IMR-90 (cell line): ENCODE measurements at regions not wholly inside any gene's neighbourhood (a gene's known extent, or its start where the extent isn't known, plus 50 kb on each side); places are given as distances from the start of the nearest gene placed in this dataset.

Experiments
- ATAC-seq: fragments of 200-7000 bp; cut with Tn5 transposase; 2 replicates; pipeline ENCODE4 v1.9.1; 2020; ENCODE audit warnings: low read depth, mild to moderate bottlenecking, moderate library complexity
- BruUV-seq: library from RNA; stranded (reverse); fragments of 400-500 nt; replicated peaks from 2 replicates; lab custom pipeline; 2021; lab: Mats Ljungman, UMichigan
- CTCF ChIA-PET: fragments of 300-600 bp; formaldehyde crosslinking; extraction: SDS; loops from one replicate; lab custom pipeline; 2021; ENCODE audit warnings: antibody characterized with exemption; lab: Yijun Ruan, JAX
- POLR2A ChIA-PET: fragments of 300-600 bp; sonication (Branson Sonifier 250); formaldehyde crosslinking; loops from one replicate; lab custom pipeline; 2022; ENCODE audit warnings: antibody characterized with exemption; ENCODE audit not compliant: unreplicated experiment; lab: Charles Lee
- DNase-seq: peaks from one replicate; pipeline ENCODE4 v3.0.0; 2013
- H2AFZ ChIP-seq: replicated peaks from 2 replicates; pipeline ENCODE3; 2013; ENCODE audit warnings: low read length, mild to moderate bottlenecking; ENCODE audit not compliant: poor library complexity
- H2AK5ac ChIP-seq: 2 replicates; pipeline ENCODE4 v1.6.1; 2013; ENCODE audit warnings: low read depth, low read length, inconsistent platforms
- H2AK9ac ChIP-seq: replicated peaks from 2 replicates; pipeline ENCODE3; 2013; ENCODE audit warnings: mild to moderate bottlenecking, low read depth, low read length, moderate library complexity; ENCODE audit not compliant: poor library complexity
- H2BK120ac ChIP-seq: 2 replicates; pipeline ENCODE4 v1.6.1; 2013; ENCODE audit warnings: low read depth, low read length, inconsistent platforms
- H2BK15ac ChIP-seq: 3 replicates; pipeline ENCODE4 v1.6.1; 2013; ENCODE audit warnings: low read depth, low read length, inconsistent platforms
- H2BK20ac ChIP-seq: 2 replicates; pipeline ENCODE4 v1.6.1; 2013; ENCODE audit warnings: low read depth, mild to moderate bottlenecking, inconsistent platforms, low read length, moderate library complexity
- H2BK5ac ChIP-seq: 2 replicates; pipeline ENCODE4 v1.6.1; 2013; ENCODE audit warnings: mild to moderate bottlenecking, low read depth, low read length, inconsistent platforms; ENCODE audit not compliant: poor library complexity, severe bottlenecking
- H3K14ac ChIP-seq: replicated peaks from 2 replicates; pipeline ENCODE4 v1.6.1; 2013; ENCODE audit warnings: low read depth, low read length, inconsistent platforms
- H3K18ac ChIP-seq: 2 replicates; pipeline ENCODE4 v1.6.1; 2013; ENCODE audit warnings: low read depth, low read length, control low read depth
- H3K23ac ChIP-seq: 2 replicates; pipeline ENCODE4 v1.6.1; 2013; ENCODE audit warnings: low read depth, low read length, inconsistent platforms
- H3K27ac ChIP-seq: 2 replicates; pipeline ENCODE4 v1.5.1; 2013; ENCODE audit warnings: mild to moderate bottlenecking, control low read depth, low read length; ENCODE audit not compliant: insufficient read depth
- H3K27me3 ChIP-seq: 2 replicates; pipeline ENCODE4 v1.6.1; 2013; ENCODE audit warnings: low read length; ENCODE audit not compliant: control insufficient read depth, insufficient read depth
- H3K36me3 ChIP-seq: 2 replicates; pipeline ENCODE4 v1.6.1; 2013; ENCODE audit warnings: low read length, mixed read lengths; ENCODE audit not compliant: control insufficient read depth, insufficient read depth
- H3K4ac ChIP-seq: 2 replicates; pipeline ENCODE4 v1.6.1; 2013; ENCODE audit warnings: low read depth, low read length, inconsistent platforms
- H3K4me1 ChIP-seq: 2 replicates; pipeline ENCODE4 v1.6.1; 2013; ENCODE audit warnings: low read length, mixed read lengths; ENCODE audit not compliant: control insufficient read depth, insufficient read depth
- H3K4me2 ChIP-seq: 2 replicates; pipeline ENCODE4 v1.6.1; 2013; ENCODE audit warnings: low read depth, mild to moderate bottlenecking, control low read depth, low read length, moderate library complexity
- H3K4me3 ChIP-seq: 2 replicates; pipeline ENCODE4 v1.5.1; 2013; ENCODE audit warnings: low read depth, mild to moderate bottlenecking, control low read depth, low read length, moderate library complexity; ENCODE audit not compliant: insufficient read depth
- H3K56ac ChIP-seq: 2 replicates; pipeline ENCODE4 v1.6.1; 2013; ENCODE audit warnings: low read length, inconsistent platforms; ENCODE audit not compliant: insufficient read depth; ENCODE audit errors: extremely low read depth
- H3K79me1 ChIP-seq, 2 experiments: 2 replicates each; pipeline ENCODE4 v1.6.1; 2013; ENCODE audit warnings: low read length in 2 of 2, inconsistent platforms in 1 of 2, low read depth in 1 of 2
- H3K9ac ChIP-seq: 2 replicates; pipeline ENCODE4 v1.6.1; 2013; ENCODE audit warnings: low read depth, low read length, control low read depth
- H3K9me1 ChIP-seq: 2 replicates; pipeline ENCODE4 v1.6.1; 2013; ENCODE audit warnings: low read length, inconsistent platforms; ENCODE audit not compliant: insufficient read depth
- H3K9me3 ChIP-seq: 2 replicates; pipeline ENCODE4 v1.6.1; 2013; ENCODE audit warnings: low read length; ENCODE audit not compliant: control insufficient read depth, insufficient read depth
- H4K20me1 ChIP-seq: 2 replicates; pipeline ENCODE4 v1.6.1; 2013; ENCODE audit warnings: low read length, inconsistent platforms; ENCODE audit not compliant: insufficient read depth
- H4K5ac ChIP-seq: 2 replicates; pipeline ENCODE4 v1.6.1; 2013; ENCODE audit warnings: mild to moderate bottlenecking, low read depth, low read length, control low read depth
- H4K8ac ChIP-seq, 2 experiments: 2 replicates each; pipeline ENCODE4 v1.6.1; 2013; ENCODE audit warnings: low read depth in 2 of 2, low read length in 2 of 2, control low read depth in 1 of 2, inconsistent platforms in 1 of 2
- H4K91ac ChIP-seq: 2 replicates; pipeline ENCODE4 v1.6.1; 2013; ENCODE audit warnings: low read depth, low read length, inconsistent platforms; ENCODE audit not compliant: insufficient read depth
- BHLHE40 ChIP-seq: fragments of 150-350 bp; IDR thresholded peaks from 2 replicates; pipeline ENCODE4 v1.6.1; 2016; ENCODE audit warnings: mild to moderate bottlenecking, low read depth, low read length
- CEBPB ChIP-seq: IDR thresholded peaks from 2 replicates; pipeline ENCODE4 v1.6.1; 2012; ENCODE audit warnings: low read depth, low read length, improper control_type of control experiment
- CHD1 ChIP-seq: IDR thresholded peaks from 2 replicates; pipeline ENCODE4 v1.6.1; 2012; ENCODE audit warnings: low read depth, low read length, improper control_type of control experiment
- MAFK ChIP-seq: IDR thresholded peaks from 2 replicates; pipeline ENCODE4 v1.6.1; 2012; ENCODE audit warnings: low read depth, low read length, improper control_type of control experiment
- MXI1 ChIP-seq: IDR thresholded peaks from 2 replicates; pipeline ENCODE4 v1.6.1; 2012; ENCODE audit warnings: low read depth, mild to moderate bottlenecking, low read length, moderate library complexity, borderline replicate concordance
- NFE2L2 ChIP-seq: fragments of 150-350 bp; IDR thresholded peaks from 2 replicates; pipeline ENCODE4 v1.6.1; 2016; ENCODE audit warnings: low read depth, mild to moderate bottlenecking, low read length
- RAD21 ChIP-seq: IDR thresholded peaks from 2 replicates; pipeline ENCODE4 v1.6.1; 2012; ENCODE audit warnings: low read length, improper control_type of control experiment
- RCOR1 ChIP-seq: IDR thresholded peaks from 2 replicates; pipeline ENCODE4 v1.6.1; 2012; ENCODE audit warnings: mild to moderate bottlenecking, low read length, improper control_type of control experiment; ENCODE audit not compliant: insufficient replicate concordance
- SMC3 ChIP-seq: fragments of 150-350 bp; IDR thresholded peaks from 2 replicates; pipeline ENCODE4 v1.6.1; 2016; ENCODE audit warnings: low read depth, mild to moderate bottlenecking, antibody characterized with exemption, low read length, moderate library complexity
- WGBS, 2 experiments: methylation state at CpG; one replicate each; pipeline versions ENCODE4 v1.1.5 to v1.1.7; 2013; ENCODE audit warnings: missing lambda C conversion rate in 2 of 2; ENCODE audit not compliant: insufficient read length in 1 of 2; ENCODE audit errors: extremely low coverage in 2 of 2; 5-methylcytosine and 5-hydroxymethylcytosine counted together
- dilution Hi-C: fragments of 300-500 bp; cut with HindIII; formaldehyde crosslinking; loops from one replicate; pipeline ENCODE4 v1.14.3; 2018; ENCODE audit warnings: low sequenced_read_pairs; ENCODE audit not compliant: unreplicated experiment
- in situ Hi-C: fragments of 300-500 bp; cut with MboI; formaldehyde crosslinking; loops from 3 replicates; pipeline ENCODE4 v1.14.3; 2019; ENCODE audit warnings: low sequenced_read_pairs, inconsistent platforms, mixed read lengths
- intact Hi-C: fragments of 100-400 bp; cut with micrococcal nuclease; formaldehyde crosslinking; loops from 2 replicates; pipeline ENCODE4 v1.10.0; 2022
- TF ChIP-seq, protein P1 (sequence below): fragments of 150-350 bp; IDR thresholded peaks from 2 replicates; pipeline ENCODE4 v1.6.1; 2017; ENCODE audit warnings: mild to moderate bottlenecking, antibody characterized with exemption, low read length, low read depth
- TF ChIP-seq, protein P2 (sequence below): conservative IDR thresholded peaks from 2 replicates; pipeline ENCODE4 v1.5.1; 2012; ENCODE audit warnings: mild to moderate bottlenecking, low read depth, low read length, improper control_type of control experiment

DNA sequence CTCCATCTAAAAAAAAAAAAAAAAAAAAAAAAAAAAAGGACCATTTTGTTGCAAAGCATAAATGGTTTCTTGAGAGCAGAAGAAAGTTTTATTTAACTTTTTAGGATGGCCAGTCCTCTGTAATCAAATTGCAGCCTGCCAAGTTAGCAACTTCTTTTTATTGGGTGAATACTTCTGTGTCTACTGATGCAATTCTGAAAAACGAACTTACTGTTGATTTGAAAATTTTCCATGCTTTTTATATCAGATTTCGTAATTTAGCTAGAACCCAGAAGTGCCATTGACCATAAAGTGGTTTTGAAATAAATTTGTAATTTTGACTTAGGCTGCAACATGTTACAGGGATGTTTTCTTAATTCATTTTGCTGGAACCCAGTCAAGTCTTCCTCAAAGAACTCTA is 269.1 kb upstream of the ACTBL2 start:
- POLR2A ChIA-PET: no interaction called here
- DNase-seq: no peak
- in situ Hi-C loops: no loop called here

More for the DNA sequence above, 269.1 kb upstream of the ACTBL2 start:
- H3K9me1 ChIP-seq: no peaks in the 10 kb centered on the region
- H2BK120ac ChIP-seq: no peak overlapping the region
- H3K27ac ChIP-seq: no peak overlapping the region
- intact Hi-C loops (no loop called here), dilution Hi-C loops (no loop called here)
- TF ChIP-seq, protein P1, sequence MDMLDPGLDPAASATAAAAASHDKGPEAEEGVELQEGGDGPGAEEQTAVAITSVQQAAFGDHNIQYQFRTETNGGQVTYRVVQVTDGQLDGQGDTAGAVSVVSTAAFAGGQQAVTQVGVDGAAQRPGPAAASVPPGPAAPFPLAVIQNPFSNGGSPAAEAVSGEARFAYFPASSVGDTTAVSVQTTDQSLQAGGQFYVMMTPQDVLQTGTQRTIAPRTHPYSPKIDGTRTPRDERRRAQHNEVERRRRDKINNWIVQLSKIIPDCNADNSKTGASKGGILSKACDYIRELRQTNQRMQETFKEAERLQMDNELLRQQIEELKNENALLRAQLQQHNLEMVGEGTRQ: no peak
- TF ChIP-seq, protein P2, sequence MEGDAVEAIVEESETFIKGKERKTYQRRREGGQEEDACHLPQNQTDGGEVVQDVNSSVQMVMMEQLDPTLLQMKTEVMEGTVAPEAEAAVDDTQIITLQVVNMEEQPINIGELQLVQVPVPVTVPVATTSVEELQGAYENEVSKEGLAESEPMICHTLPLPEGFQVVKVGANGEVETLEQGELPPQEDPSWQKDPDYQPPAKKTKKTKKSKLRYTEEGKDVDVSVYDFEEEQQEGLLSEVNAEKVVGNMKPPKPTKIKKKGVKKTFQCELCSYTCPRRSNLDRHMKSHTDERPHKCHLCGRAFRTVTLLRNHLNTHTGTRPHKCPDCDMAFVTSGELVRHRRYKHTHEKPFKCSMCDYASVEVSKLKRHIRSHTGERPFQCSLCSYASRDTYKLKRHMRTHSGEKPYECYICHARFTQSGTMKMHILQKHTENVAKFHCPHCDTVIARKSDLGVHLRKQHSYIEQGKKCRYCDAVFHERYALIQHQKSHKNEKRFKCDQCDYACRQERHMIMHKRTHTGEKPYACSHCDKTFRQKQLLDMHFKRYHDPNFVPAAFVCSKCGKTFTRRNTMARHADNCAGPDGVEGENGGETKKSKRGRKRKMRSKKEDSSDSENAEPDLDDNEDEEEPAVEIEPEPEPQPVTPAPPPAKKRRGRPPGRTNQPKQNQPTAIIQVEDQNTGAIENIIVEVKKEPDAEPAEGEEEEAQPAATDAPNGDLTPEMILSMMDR: no peak
- TF ChIP-seq MAFK (no peak), RAD21 (no peak), SMC3 (no peak), MXI1 (no peak), NFE2L2 (no peak), RCOR1 (no peak), BHLHE40 (no peak), CEBPB (no peak), CHD1 (no peak)
- H3K79me1 ChIP-seq: no peaks in the 10 kb centered on the region
- no peak overlapping the region for H3K4me2 ChIP-seq
- H4K91ac ChIP-seq: no peak overlapping the region
- no peak overlapping the region for H3K56ac ChIP-seq
- no peak overlapping the region for H2BK15ac ChIP-seq
- H4K20me1 ChIP-seq: no peaks in the 10 kb centered on the region
- no peak overlapping the region for H3K9ac ChIP-seq
- H3K36me3 ChIP-seq: no peaks in the 10 kb centered on the region
- no peak for ATAC-seq
- H2BK20ac ChIP-seq: no peak overlapping the region
- no peak overlapping the region for H3K23ac ChIP-seq
- H3K4ac ChIP-seq: no peak overlapping the region
- H3K4me1 ChIP-seq: peaks cover 4% of the 10 kb centered on the region
- no peak overlapping the region for H4K8ac ChIP-seq
- H3K4me3 ChIP-seq: no peak overlapping the region
- no CpG with 5 or more reads among the region's 2 CpGs for WGBS, 2 experiments
- BruUV-seq: no TSS peak
- H2AFZ ChIP-seq: no peak overlapping the region
- no peak overlapping the region for H2AK9ac ChIP-seq
- no peaks in the 10 kb centered on the region for H3K9me3 ChIP-seq
- no peaks in the 10 kb centered on the region for H3K27me3 ChIP-seq
- CTCF ChIA-PET: no interaction called here
- H3K18ac ChIP-seq: no peak overlapping the region
- no peak overlapping the region for H4K5ac ChIP-seq
- no peak overlapping the region for H2BK5ac ChIP-seq
- H3K14ac ChIP-seq: no peak overlapping the region
- no peak overlapping the region for H2AK5ac ChIP-seq
